ENCODE measurements at regions not wholly inside any gene's neighbourhood (a gene's known extent, or its start where the extent isn't known, plus 50 kb on each side); places are given as distances from the start of the nearest gene placed in this dataset.

DNA sequence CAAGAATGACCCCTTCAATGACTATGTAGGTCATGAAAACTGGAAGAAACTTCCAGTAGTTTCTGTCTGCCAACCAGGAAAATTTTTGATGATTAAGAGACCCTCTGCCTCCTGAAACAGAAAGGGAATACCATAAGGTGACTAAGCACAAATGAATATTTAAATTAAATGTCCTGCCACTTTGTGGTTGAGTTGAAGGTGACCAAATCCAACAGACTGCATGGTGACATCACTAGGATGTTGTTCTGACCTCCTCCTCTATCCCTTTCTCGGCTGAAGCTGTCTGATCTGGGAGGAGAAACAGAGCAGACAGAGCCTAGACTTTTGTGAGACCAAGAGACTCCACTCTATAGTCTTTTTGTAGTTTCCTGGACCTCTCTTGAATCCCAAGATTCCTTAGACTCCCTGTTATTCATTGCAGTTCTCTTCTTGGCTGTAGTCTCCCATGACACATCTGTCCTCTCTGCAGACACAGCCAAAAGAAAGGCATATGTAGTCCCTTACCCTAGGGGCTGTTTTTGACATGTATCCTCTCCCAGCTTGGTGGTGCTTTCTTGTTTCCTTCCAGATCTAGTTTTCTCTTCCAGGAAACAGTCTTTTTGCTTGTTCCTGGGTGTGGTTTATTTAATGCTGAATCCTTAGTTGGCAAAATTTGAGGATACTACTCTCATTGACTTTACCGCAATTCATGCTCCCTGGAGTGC lies 55.2 kb upstream of the UBE3A start:
- no peak for DNase-seq
- Mint-ChIP-seq H3K9me3 (ENCODE audit: insufficient read depth) (peaks cover 8% of the 10 kb centered on the region), H3K27ac (no peak overlapping the region), H3K4me1 (ENCODE audit: low read depth) (no peaks in the 10 kb centered on the region), H3K36me3 (ENCODE audit: low read depth) (no peaks in the 10 kb centered on the region), H3K4me3 (no peak overlapping the region), H3K27me3 (ENCODE audit: low read depth) (no peaks in the 10 kb centered on the region)
- no peak for ATAC-seq
- ChIA-PET POLR2A (no interaction called here), CTCF (no interaction called here)

DNA sequence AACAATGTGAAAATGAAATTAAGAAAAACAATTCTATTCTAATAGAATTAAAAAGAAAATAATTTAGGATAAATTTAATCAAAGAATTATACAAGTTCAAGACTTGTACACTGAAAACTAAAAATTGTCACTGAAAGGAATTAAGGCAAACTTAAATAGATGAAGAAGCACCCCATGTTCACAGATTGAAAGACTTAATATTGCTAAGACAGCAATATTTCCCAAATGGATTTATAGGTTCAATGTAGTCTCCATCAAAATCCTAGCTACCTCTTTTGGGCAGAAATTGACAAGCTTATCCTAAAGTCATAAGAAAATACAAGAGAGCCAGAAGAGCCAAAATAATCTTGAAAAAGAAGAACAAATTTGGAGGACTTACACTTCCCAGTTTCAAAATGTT lies 53.5 kb upstream of the UBE3A start:
- Mint-ChIP-seq H3K9me3 (ENCODE audit: insufficient read depth) (peaks cover 9% of the 10 kb centered on the region), H3K4me1 (ENCODE audit: low read depth) (no peaks in the 10 kb centered on the region), H3K27ac (no peak overlapping the region), H3K27me3 (ENCODE audit: low read depth) (no peaks in the 10 kb centered on the region), H3K36me3 (ENCODE audit: low read depth) (no peaks in the 10 kb centered on the region), H3K4me3 (no peak overlapping the region)
- no peak for ATAC-seq
- DNase-seq = no peak
- ChIA-PET CTCF (no interaction called here), POLR2A (no interaction called here)

Data from activated CD8-positive, alpha-beta T cell treated with anti-CD3 and anti-CD28 coated beads, Interleukin-2, amount 10 ng/mL, durations not matched to agents 7 days and 5 days (primary cell).